Progenitor cell of endocrine pancreas (in vitro differentiated cells): ENCODE measurements at regions not wholly inside any gene's neighbourhood (a gene's known extent, or its start where the extent isn't known, plus 50 kb on each side); places are given as distances from the start of the nearest gene placed in this dataset.

Experiments used
- DNase-seq: peaks from one replicate; pipeline ENCODE4 v3.0.0; 2021; ENCODE audit warnings: low spot score; ENCODE audit not compliant: unreplicated experiment
- H3K27ac Mint-ChIP-seq: 2 replicates; pipeline ENCODE4 v1.8.0; 2021; ENCODE audit warnings: mild to moderate bottlenecking, moderate library complexity, mixed read lengths
- H3K27me3 Mint-ChIP-seq: 2 replicates; pipeline ENCODE4 v1.8.0; 2021; ENCODE audit warnings: mixed read lengths
- H3K36me3 Mint-ChIP-seq: 2 replicates; pipeline ENCODE4 v1.8.0; 2022; ENCODE audit warnings: mixed read lengths; ENCODE audit not compliant: insufficient read depth
- H3K4me1 Mint-ChIP-seq: 2 replicates; pipeline ENCODE4 v1.8.0; 2021; ENCODE audit warnings: low read depth, mixed read lengths
- H3K4me3 Mint-ChIP-seq: 2 replicates; pipeline ENCODE4 v1.8.0; 2021; ENCODE audit warnings: low read depth, mild to moderate bottlenecking, moderate library complexity, mixed read lengths
- H3K9me3 Mint-ChIP-seq: 2 replicates; pipeline ENCODE4 v1.8.0; 2021; ENCODE audit warnings: low read depth, mixed read lengths
- TF ChIP-seq, protein P1 (sequence below): fragments of 200-600 bp; sonication (generic); IDR thresholded peaks from one replicate; pipeline ENCODE4 v1.5.0; 2021; ENCODE audit warnings: antibody characterized with exemption, mild to moderate bottlenecking; ENCODE audit not compliant: unreplicated experiment

DNA sequence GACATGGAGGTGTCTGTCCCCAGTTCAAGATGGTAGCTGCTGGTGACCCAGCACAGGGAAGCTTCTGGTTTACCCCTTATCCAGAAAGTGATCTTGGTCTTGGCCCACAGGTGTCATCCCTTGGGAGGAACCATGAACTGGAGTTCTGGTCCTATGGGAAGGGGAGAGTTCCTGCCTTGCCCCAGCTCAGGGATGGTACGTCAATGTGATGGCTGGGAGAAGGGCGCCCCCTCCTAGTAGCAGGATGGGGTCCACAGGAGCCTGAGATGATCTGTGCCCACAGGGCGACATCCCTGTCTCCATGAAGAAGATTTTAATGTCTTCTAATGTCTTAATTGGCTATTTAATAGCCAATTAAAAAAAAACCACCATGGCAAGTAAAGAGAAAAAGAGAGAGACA is 249.8 kb downstream of the SIPA1L2 start:
- H3K4me3 Mint-ChIP-seq: no peak overlapping the region
- no peaks in the 10 kb centered on the region for H3K9me3 Mint-ChIP-seq
- no peak overlapping the region for H3K27ac Mint-ChIP-seq

GRCh38 chr1:232379063-232379434 is 250.9 kb downstream of the SIPA1L2 start:
- Mint-ChIP-seq H3K4me1 (no peaks in the 10 kb centered on the region), H3K4me3 (no peak overlapping the region), H3K36me3 (no peaks in the 10 kb centered on the region), H3K27ac (no peak overlapping the region), H3K9me3 (no peaks in the 10 kb centered on the region), H3K27me3 (peaks cover 5% of the 10 kb centered on the region)
- TF ChIP-seq, protein P1, sequence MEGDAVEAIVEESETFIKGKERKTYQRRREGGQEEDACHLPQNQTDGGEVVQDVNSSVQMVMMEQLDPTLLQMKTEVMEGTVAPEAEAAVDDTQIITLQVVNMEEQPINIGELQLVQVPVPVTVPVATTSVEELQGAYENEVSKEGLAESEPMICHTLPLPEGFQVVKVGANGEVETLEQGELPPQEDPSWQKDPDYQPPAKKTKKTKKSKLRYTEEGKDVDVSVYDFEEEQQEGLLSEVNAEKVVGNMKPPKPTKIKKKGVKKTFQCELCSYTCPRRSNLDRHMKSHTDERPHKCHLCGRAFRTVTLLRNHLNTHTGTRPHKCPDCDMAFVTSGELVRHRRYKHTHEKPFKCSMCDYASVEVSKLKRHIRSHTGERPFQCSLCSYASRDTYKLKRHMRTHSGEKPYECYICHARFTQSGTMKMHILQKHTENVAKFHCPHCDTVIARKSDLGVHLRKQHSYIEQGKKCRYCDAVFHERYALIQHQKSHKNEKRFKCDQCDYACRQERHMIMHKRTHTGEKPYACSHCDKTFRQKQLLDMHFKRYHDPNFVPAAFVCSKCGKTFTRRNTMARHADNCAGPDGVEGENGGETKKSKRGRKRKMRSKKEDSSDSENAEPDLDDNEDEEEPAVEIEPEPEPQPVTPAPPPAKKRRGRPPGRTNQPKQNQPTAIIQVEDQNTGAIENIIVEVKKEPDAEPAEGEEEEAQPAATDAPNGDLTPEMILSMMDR: no peak
- no peak for DNase-seq

More for the DNA sequence above, 249.8 kb downstream of the SIPA1L2 start:
- H3K4me1 Mint-ChIP-seq: no peaks in the 10 kb centered on the region
- H3K36me3 Mint-ChIP-seq: no peaks in the 10 kb centered on the region
- TF ChIP-seq, protein P1: no peak
- DNase-seq: no peak
- H3K27me3 Mint-ChIP-seq: peaks cover 9% of the 10 kb centered on the region

GRCh38 chr1:232378266-232379062 is 251.5 kb downstream of the SIPA1L2 start:
- H3K27ac Mint-ChIP-seq: no peak overlapping the region
- no peaks in the 10 kb centered on the region for H3K4me1 Mint-ChIP-seq
- H3K36me3 Mint-ChIP-seq: no peaks in the 10 kb centered on the region
- no peak for DNase-seq
- H3K9me3 Mint-ChIP-seq: no peaks in the 10 kb centered on the region
- no peak overlapping the region for H3K4me3 Mint-ChIP-seq
- TF ChIP-seq, protein P1: no peak
- peaks cover 7% of the 10 kb centered on the region for H3K27me3 Mint-ChIP-seq

DNA sequence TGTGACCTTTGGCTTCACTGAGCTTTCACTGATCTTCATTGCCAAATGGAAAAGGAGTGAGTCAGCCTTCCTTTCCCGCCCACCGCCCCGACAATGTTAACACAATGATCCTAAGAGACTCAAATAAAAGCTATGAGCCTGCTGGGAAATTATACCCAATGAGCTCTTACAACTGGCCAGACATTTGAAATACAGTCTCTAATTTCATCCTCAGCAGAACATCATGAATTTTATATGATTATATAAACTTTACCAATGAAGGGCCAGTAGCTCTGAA is 252.5 kb downstream of the SIPA1L2 start:
- TF ChIP-seq, protein P1: no peak
- no peaks in the 10 kb centered on the region for H3K9me3 Mint-ChIP-seq
- H3K27ac Mint-ChIP-seq: no peak overlapping the region
- no peaks in the 10 kb centered on the region for H3K4me1 Mint-ChIP-seq
- H3K36me3 Mint-ChIP-seq: no peaks in the 10 kb centered on the region
- no peak overlapping the region for H3K4me3 Mint-ChIP-seq
- DNase-seq: no peak
- H3K27me3 Mint-ChIP-seq: peaks cover 7% of the 10 kb centered on the region

- Mint-ChIP-seq H3K4me3 (no peak overlapping the region), H3K27ac (no peak overlapping the region), H3K27me3 (peaks cover 7% of the 10 kb centered on the region), H3K9me3 (no peaks in the 10 kb centered on the region), H3K4me1 (no peaks in the 10 kb centered on the region), H3K36me3 (no peaks in the 10 kb centered on the region)
- TF ChIP-seq, protein P1: no peak
- no peak for DNase-seq
These were observed 253.1 kb downstream of the SIPA1L2 start for GRCh38 chr1:232376632-232377493.
